HL-60 (cell line): ENCODE measurements at regions not wholly inside any gene's neighbourhood (a gene's known extent, or its start where the extent isn't known, plus 50 kb on each side); places are given as distances from the start of the nearest gene placed in this dataset.

Experiments used
- DNase-seq, 2 experiments: peaks; one replicate each; pipeline ENCODE4 v3.0.0-alpha.2; 2010 to 2020; ENCODE audit warnings: low read depth in 1 of 2, low spot score in 1 of 2
- H3K27ac ChIP-seq: fragments of 250-450 bp; sonication (Bioruptor Pico); replicated peaks from 2 replicates; pipeline ENCODE4 v1.5.1; 2020; ENCODE audit warnings: mild to moderate bottlenecking, moderate library complexity
- H3K27me3 ChIP-seq: fragments of 250-450 bp; sonication (Bioruptor Pico); 2 replicates; pipeline ENCODE4 v1.5.1; 2021; ENCODE audit warnings: mild to moderate bottlenecking, moderate library complexity; ENCODE audit not compliant: insufficient read depth, poor library complexity, severe bottlenecking
- H3K4me3 ChIP-seq: replicated peaks from 2 replicates; pipeline ENCODE4 v1.5.1; 2011; ENCODE audit warnings: mild to moderate bottlenecking, control low read depth, low read length; ENCODE audit not compliant: insufficient read depth
- CTCF ChIP-seq: IDR thresholded peaks from one replicate; pipeline ENCODE4 v1.5.1; 2011; ENCODE audit warnings: low read length, control low read depth, inconsistent platforms; ENCODE audit not compliant: insufficient read depth
- GABPA ChIP-seq: IDR thresholded peaks from 2 replicates; pipeline ENCODE4 v1.6.1; 2012; ENCODE audit warnings: low read depth
- POLR2AphosphoS5 ChIP-seq: IDR thresholded peaks from 2 replicates; pipeline ENCODE4 v1.6.1; 2012; ENCODE audit warnings: low read depth
- REST ChIP-seq: IDR thresholded peaks from 2 replicates; pipeline ENCODE4 v1.6.1; 2012; ENCODE audit warnings: low read depth; ENCODE audit not compliant: insufficient replicate concordance
- SPI1 ChIP-seq: IDR thresholded peaks from 2 replicates; pipeline ENCODE4 v1.6.1; 2012; ENCODE audit warnings: low read depth, mild to moderate bottlenecking, borderline replicate concordance

- TF ChIP-seq POLR2AphosphoS5 (no peak), CTCF (no peak), SPI1 (no peak), GABPA (no peak), REST (no peak)
- H3K27me3 ChIP-seq, result no peaks in the 10 kb centered on the region
- H3K4me3 ChIP-seq, result no peak overlapping the region
- no peak overlapping the region for H3K27ac ChIP-seq
- no peak for DNase-seq
Observed at GRCh38 chr13:106063591-106064313, 471.7 kb downstream of the EFNB2 start.

GRCh38 chr13:106061781-106062180 lies 473.7 kb downstream of the EFNB2 start:
- no peak for TF ChIP-seq POLR2AphosphoS5
- TF ChIP-seq CTCF, result no peak
- no peak for TF ChIP-seq SPI1
- no peak for TF ChIP-seq REST
- TF ChIP-seq GABPA, result no peak
- no peak for DNase-seq
- no peak overlapping the region for H3K27ac ChIP-seq
- H3K4me3 ChIP-seq, result no peak overlapping the region
- no peaks in the 10 kb centered on the region for H3K27me3 ChIP-seq

- H3K4me3 ChIP-seq, result no peak overlapping the region
- TF ChIP-seq GABPA (no peak), CTCF (no peak), POLR2AphosphoS5 (no peak), REST (no peak), SPI1 (no peak)
- DNase-seq, result no peak
- H3K27me3 ChIP-seq, result no peaks in the 10 kb centered on the region
- no peak overlapping the region for H3K27ac ChIP-seq
Observed at GRCh38 chr13:106056851-106057250, 478.6 kb downstream of the EFNB2 start.
